Left ventricle myocardium inferior (tissue), 1 donor: ENCODE measurements at regions not wholly inside any gene's neighbourhood (a gene's known extent, or its start where the extent isn't known, plus 50 kb on each side); places are given as distances from the start of the nearest gene placed in this dataset.

Experiments
- DNase-seq: peaks from one replicate; pipeline ENCODE4 v3.0.0-alpha.2; 2020
- H3K27ac ChIP-seq: fragments of 200-600 bp; replicated peaks from 2 replicates; pipeline ENCODE4 v1.8.0; 2021
- H3K27me3 ChIP-seq: fragments of 200-600 bp; 2 replicates; pipeline ENCODE4 v1.8.0; 2021; ENCODE audit warnings: low read depth
- H3K36me3 ChIP-seq: fragments of 200-600 bp; 2 replicates; pipeline ENCODE4 v1.8.0; 2021
- H3K4me1 ChIP-seq: fragments of 200-600 bp; 2 replicates; pipeline ENCODE4 v1.8.0; 2021
- H3K4me3 ChIP-seq: fragments of 200-600 bp; 2 replicates; pipeline ENCODE4 v1.8.0; 2021; ENCODE audit warnings: mild to moderate bottlenecking, moderate library complexity
- H3K9me3 ChIP-seq: fragments of 200-600 bp; replicated peaks from 2 replicates; pipeline ENCODE4 v1.8.0; 2021
- intact Hi-C: fragments of 100-400 bp; cut with micrococcal nuclease; formaldehyde crosslinking; loops from one replicate; pipeline ENCODE4 v1.11.0; 2022
- TF ChIP-seq, protein P1 (sequence below): fragments of 200-600 bp; IDR thresholded peaks from 2 replicates; pipeline ENCODE4 v1.8.0; 2021; ENCODE audit warnings: antibody characterized with exemption, mild to moderate bottlenecking, borderline replicate concordance
- donor health status: DM: no; HTN: yes; CAD: no; lungs with severe emphysema.

DNA sequence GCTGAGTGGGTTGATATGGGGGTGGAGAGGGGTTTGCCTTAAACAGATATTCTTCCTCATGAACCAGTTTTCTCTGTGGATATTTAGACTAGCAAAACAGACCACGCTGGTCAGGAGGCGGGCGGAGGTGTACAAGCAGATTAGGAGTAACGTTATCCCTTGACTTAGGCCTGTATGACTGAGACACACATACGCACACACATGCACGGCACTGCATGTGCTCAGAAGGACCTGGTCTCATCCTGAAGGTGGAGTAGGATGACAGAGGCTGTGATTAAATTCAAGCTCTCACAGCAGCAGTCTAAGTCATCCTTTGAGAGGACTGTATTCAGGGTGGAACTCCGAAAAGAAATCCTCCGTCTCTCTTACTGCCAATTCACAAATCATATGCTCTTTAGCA, 209.7 kb downstream of the DIRAS2 start:
- Histone ChIP-seq H3K4me1 (no peaks in the 10 kb centered on the region), H3K4me3 (no peak overlapping the region)
- TF ChIP-seq, protein P1, sequence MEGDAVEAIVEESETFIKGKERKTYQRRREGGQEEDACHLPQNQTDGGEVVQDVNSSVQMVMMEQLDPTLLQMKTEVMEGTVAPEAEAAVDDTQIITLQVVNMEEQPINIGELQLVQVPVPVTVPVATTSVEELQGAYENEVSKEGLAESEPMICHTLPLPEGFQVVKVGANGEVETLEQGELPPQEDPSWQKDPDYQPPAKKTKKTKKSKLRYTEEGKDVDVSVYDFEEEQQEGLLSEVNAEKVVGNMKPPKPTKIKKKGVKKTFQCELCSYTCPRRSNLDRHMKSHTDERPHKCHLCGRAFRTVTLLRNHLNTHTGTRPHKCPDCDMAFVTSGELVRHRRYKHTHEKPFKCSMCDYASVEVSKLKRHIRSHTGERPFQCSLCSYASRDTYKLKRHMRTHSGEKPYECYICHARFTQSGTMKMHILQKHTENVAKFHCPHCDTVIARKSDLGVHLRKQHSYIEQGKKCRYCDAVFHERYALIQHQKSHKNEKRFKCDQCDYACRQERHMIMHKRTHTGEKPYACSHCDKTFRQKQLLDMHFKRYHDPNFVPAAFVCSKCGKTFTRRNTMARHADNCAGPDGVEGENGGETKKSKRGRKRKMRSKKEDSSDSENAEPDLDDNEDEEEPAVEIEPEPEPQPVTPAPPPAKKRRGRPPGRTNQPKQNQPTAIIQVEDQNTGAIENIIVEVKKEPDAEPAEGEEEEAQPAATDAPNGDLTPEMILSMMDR, result no peak

DNA sequence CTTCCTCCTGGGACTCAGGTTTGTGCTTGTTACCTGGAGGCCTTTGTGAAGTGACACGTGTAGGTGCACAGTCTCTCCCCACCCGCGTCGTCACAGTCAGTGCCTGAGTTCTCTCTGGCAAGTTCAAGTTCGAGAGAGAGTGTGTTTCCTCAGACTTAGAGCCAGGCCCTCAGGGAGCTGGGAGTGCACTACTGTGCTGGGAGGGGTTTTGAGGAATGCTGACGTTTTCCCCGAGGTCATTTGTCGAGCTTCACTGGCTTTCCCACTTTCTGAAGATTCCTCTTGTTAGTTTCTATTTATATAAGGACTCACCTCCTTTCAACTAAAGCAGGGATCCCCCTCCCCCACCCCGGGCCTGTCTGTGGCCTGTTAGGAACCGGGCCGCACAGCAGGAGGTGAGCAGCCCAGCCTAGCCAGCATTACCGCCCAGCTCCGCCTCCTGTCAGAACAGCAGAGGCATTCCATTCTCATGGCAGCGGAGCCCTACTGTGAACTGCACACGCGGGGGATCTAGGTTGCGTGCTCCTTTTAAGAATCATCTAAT, 209.2 kb downstream of the DIRAS2 start:
- Histone ChIP-seq H3K27ac (no peak overlapping the region), H3K9me3 (peaks cover 3% of the 10 kb centered on the region), H3K36me3 (no peaks in the 10 kb centered on the region), H3K4me3 (no peak overlapping the region), H3K27me3 (peaks cover 34% of the 10 kb centered on the region), H3K4me1 (no peaks in the 10 kb centered on the region)
- DNase-seq, result no peak
- intact Hi-C loops, result no loop called here
- TF ChIP-seq, protein P1, result no peak

More for the DNA sequence above, 209.7 kb downstream of the DIRAS2 start:
- Histone ChIP-seq H3K27ac (no peak overlapping the region), H3K27me3 (peaks cover 34% of the 10 kb centered on the region), H3K36me3 (no peaks in the 10 kb centered on the region), H3K9me3 (no peaks in the 10 kb centered on the region)
- intact Hi-C loops, result no loop called here
- DNase-seq, result no peak

DNA sequence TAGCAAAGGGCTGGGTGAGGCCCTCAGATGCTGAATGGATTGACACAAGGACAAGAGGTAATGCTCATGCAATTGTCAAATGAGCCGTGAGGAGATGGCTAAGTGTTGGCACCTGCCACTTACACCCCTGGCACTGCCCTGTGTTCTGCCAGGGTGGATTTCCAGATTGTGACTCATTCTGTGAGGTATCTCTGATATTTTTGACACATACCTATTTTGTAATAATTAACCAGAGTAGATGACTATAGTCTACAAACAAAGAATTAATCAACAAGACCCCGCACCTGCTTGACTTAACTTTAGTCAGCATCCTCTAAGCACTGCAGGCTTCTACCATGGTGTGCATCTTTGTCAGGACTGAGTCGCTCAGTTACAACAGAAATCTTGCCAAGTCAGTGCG, 200.8 kb downstream of the DIRAS2 start:
- DNase-seq, result no peak
- peaks cover 53% of the 10 kb centered on the region for H3K27me3 ChIP-seq
- H3K27ac ChIP-seq, result no peak overlapping the region
- H3K4me1 ChIP-seq, result no peaks in the 10 kb centered on the region
- H3K36me3 ChIP-seq, result no peaks in the 10 kb centered on the region
- TF ChIP-seq, protein P1, result no peak
- no peak overlapping the region for H3K4me3 ChIP-seq
- intact Hi-C loops, result no loop called here
- H3K9me3 ChIP-seq, result peaks cover 17% of the 10 kb centered on the region

DNA sequence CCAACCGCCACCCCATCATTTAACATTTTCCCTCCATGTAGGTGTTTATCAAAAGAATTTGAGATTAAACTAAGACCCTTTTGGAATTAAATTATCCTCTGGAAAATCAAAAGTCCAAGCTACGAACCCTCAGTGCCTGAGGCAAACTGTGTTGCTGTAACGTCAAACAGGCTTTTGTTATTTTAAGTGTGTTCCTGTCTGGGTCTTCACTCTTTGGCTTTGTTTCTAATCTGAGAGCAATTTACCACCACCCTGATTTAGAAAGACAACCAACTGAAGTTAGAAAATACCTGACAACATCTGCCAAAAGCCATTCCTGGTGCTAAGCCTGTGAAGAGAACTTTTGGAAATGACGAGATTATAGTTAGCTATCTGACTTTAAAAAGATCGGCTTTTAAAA, 199.9 kb downstream of the DIRAS2 start:
- TF ChIP-seq, protein P1, result no peak
- Histone ChIP-seq H3K27ac (no peak overlapping the region), H3K36me3 (no peaks in the 10 kb centered on the region), H3K4me3 (no peak overlapping the region), H3K27me3 (peaks cover 63% of the 10 kb centered on the region), H3K4me1 (no peaks in the 10 kb centered on the region), H3K9me3 (peaks cover 17% of the 10 kb centered on the region)
- DNase-seq, result no peak
- intact Hi-C loops, result no loop called here

DNA sequence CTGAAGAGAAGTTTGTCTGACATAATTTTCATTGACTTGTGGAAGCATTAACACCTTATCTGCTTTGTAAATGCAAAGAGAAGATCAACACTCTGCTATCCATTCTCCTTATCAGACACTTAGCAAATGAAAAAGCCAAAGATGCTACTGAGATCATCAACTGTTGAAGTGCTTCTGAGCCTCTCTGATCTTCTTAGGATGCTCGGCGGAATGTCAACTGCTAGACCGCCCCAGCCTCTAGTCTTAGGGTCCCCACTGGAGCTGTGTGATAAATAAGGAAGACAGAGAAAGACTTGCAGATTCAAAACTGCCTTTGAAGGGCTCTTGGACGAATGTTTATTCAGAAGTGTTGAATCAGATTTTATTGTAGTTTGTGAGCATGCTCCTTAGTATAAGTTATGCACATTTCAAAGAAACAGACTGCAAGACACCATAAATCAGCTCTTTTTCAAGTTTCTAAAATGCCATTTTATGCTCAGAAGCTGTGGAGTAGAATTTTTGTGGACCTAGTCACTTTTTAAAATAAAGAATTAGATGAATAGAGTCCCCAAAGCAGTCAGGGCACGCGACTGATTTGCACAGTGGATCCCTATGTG, 197.9 kb downstream of the DIRAS2 start:
- intact Hi-C loops, result no loop called here
- TF ChIP-seq, protein P1, result no peak
- H3K4me1 ChIP-seq, result no peaks in the 10 kb centered on the region
- no peak overlapping the region for H3K4me3 ChIP-seq
- no peak overlapping the region for H3K27ac ChIP-seq
- H3K36me3 ChIP-seq, result no peaks in the 10 kb centered on the region
- peaks cover 74% of the 10 kb centered on the region for H3K27me3 ChIP-seq
- DNase-seq, result no peak
- H3K9me3 ChIP-seq, result peaks cover 2% of the 10 kb centered on the region
